ENCODE measurements at regions not wholly inside any gene's neighbourhood (a gene's known extent, or its start where the extent isn't known, plus 50 kb on each side); places are given as distances from the start of the nearest gene placed in this dataset.

GRCh38 chr14:76948213-76948947 is 80.1 kb downstream of the IRF2BPL start:
- Histone ChIP-seq H3K4me1 (ENCODE audit: insufficient read depth, low read length, poor library complexity, severe bottlenecking) (peaks cover 49% of the 10 kb centered on the region), H3K27ac (ENCODE audit: low read depth, low read length, poor library complexity, severe bottlenecking) (peak overlapping the region; percentile 98), H3K36me3 (ENCODE audit: insufficient read depth, low read length, poor library complexity, severe bottlenecking) (no peaks in the 10 kb centered on the region), H3K4me3 (ENCODE audit: low read depth, low read length, poor library complexity, severe bottlenecking) (no peak overlapping the region), H3K27me3 (replicated peaks; ENCODE audit: insufficient read depth, low read depth, low read length, poor library complexity) (no peaks in the 10 kb centered on the region), H3K9me3 (ENCODE audit: low read depth, low read length, poor library complexity, severe bottlenecking) (no peaks in the 10 kb centered on the region)
- POLR2A ChIA-PET (ENCODE audit: low non-redundant PET) = no interaction called here
- TF ChIP-seq CTCF (conservative IDR thresholded peaks at IDR 0.05; ENCODE audit: low read depth, low read length) = no peak
- no peak for TF ChIP-seq EZH2 (IDR thresholded peaks at IDR 0.05; ENCODE audit: borderline replicate concordance, low read depth, low read length, poor library complexity, severe bottlenecking)
- peak; percentile 63 for DNase-seq (ENCODE audit: low spot score)
- no TSS peak for BruUV-seq (replicated peaks)
- CTCF ChIA-PET = interaction anchor here (0.7 to 1.3 kb wide), 5 partner anchors 28 to 35 kb away, joined by 3 to 7 read pairs (median 4); no protein-coding TSS in a partner anchor
- intact Hi-C loops (cut with micrococcal nuclease; ENCODE audit: unreplicated experiment) = no loop called here

- Histone ChIP-seq H3K27ac (ENCODE audit: low read depth, low read length, poor library complexity, severe bottlenecking) (peak overlapping the region; percentile 98), H3K4me3 (ENCODE audit: low read depth, low read length, poor library complexity, severe bottlenecking) (peak overlapping the region; percentile 21), H3K9me3 (ENCODE audit: low read depth, low read length, poor library complexity, severe bottlenecking) (no peaks in the 10 kb centered on the region), H3K27me3 (replicated peaks; ENCODE audit: insufficient read depth, low read depth, low read length, poor library complexity) (no peaks in the 10 kb centered on the region), H3K4me1 (ENCODE audit: insufficient read depth, low read length, poor library complexity, severe bottlenecking) (peaks cover 47% of the 10 kb centered on the region), H3K36me3 (ENCODE audit: insufficient read depth, low read length, poor library complexity, severe bottlenecking) (no peaks in the 10 kb centered on the region)
- no peak for DNase-seq (ENCODE audit: low spot score)
- intact Hi-C loops (cut with micrococcal nuclease; ENCODE audit: unreplicated experiment) = loop anchor here (1.0 to 2.0 kb wide), 3 partner anchors 21 to 81 kb away; partner anchors contain the start of gene IRF2BPL
- POLR2A ChIA-PET (ENCODE audit: low non-redundant PET) = no interaction called here
- BruUV-seq (replicated peaks) = no TSS peak
- no peak for TF ChIP-seq CTCF (conservative IDR thresholded peaks at IDR 0.05; ENCODE audit: low read depth, low read length)
- TF ChIP-seq EZH2 (IDR thresholded peaks at IDR 0.05; ENCODE audit: borderline replicate concordance, low read depth, low read length, poor library complexity, severe bottlenecking) = no peak
- CTCF ChIA-PET = interaction anchor here (0.6 to 1.3 kb wide), 8 partner anchors 15 to 112 kb away, joined by 3 to 10 read pairs (median 5); no protein-coding TSS in a partner anchor
These were observed 80.7 kb downstream of the IRF2BPL start for GRCh38 chr14:76947838-76948184.

GRCh38 chr14:76947078-76947837 is 81.2 kb downstream of the IRF2BPL start:
- no TSS peak for BruUV-seq (replicated peaks)
- TF ChIP-seq CTCF (conservative IDR thresholded peaks at IDR 0.05; ENCODE audit: low read depth, low read length) = peak; percentile 60
- no peak for TF ChIP-seq EZH2 (IDR thresholded peaks at IDR 0.05; ENCODE audit: borderline replicate concordance, low read depth, low read length, poor library complexity, severe bottlenecking)
- ChIA-PET CTCF (interaction anchor here (0.6 to 1.3 kb wide), 9 partner anchors 15 to 112 kb away, joined by 3 to 10 read pairs (median 5); no protein-coding TSS in a partner anchor), POLR2A (ENCODE audit: low non-redundant PET) (no interaction called here)
- peaks cover 47% of the 10 kb centered on the region for H3K4me1 ChIP-seq (ENCODE audit: insufficient read depth, low read length, poor library complexity, severe bottlenecking)
- peak overlapping the region; percentile 98 for H3K27ac ChIP-seq (ENCODE audit: low read depth, low read length, poor library complexity, severe bottlenecking)
- no peaks in the 10 kb centered on the region for H3K27me3 ChIP-seq (replicated peaks; ENCODE audit: insufficient read depth, low read depth, low read length, poor library complexity)
- peak overlapping the region; percentile 21 for H3K4me3 ChIP-seq (ENCODE audit: low read depth, low read length, poor library complexity, severe bottlenecking)
- no peaks in the 10 kb centered on the region for H3K36me3 ChIP-seq (ENCODE audit: insufficient read depth, low read length, poor library complexity, severe bottlenecking)
- intact Hi-C loops (cut with micrococcal nuclease; ENCODE audit: unreplicated experiment) = loop anchor here (1.0 to 2.0 kb wide), 3 partner anchors 20 to 82 kb away; partner anchors contain the start of gene IRF2BPL
- no peaks in the 10 kb centered on the region for H3K9me3 ChIP-seq (ENCODE audit: low read depth, low read length, poor library complexity, severe bottlenecking)
- peak; percentile 98 for DNase-seq (ENCODE audit: low spot score)

Measured in A673 (cell line).